ENCODE measurements at regions not wholly inside any gene's neighbourhood (a gene's known extent, or its start where the extent isn't known, plus 50 kb on each side); places are given as distances from the start of the nearest gene placed in this dataset.
"Not testable (repeated sequence)": the region's sequence is repeated elsewhere in the genome, so short reads cannot be mapped to it uniquely, and the experiment has no call there.

DNA sequence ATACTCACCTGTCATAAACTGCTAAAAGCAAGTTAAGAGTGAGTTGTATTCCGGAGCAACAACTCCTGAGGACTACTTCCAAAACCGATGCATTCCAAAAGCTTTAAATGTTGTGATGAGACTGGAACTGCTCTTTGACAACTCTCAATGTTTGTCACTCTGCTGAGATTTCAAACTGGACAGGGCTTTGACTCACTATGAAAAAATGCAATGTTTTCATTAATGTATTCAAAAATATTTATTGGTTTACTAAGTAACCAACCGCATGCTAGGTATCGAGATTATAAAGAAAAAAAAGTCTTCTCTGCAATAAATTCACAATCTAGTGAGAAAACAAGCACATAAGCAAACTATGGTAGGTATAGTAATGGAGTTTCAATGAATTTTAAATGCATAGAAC lies 107.9 kb upstream of the GNAI1 start:
- no peak overlapping the region for H3K9ac ChIP-seq (ENCODE audit: low read length in 3 of 3)
- no peak overlapping the region for H3K4me3 ChIP-seq (ENCODE audit: low read length in 3 of 3)
- FAIRE-seq (no peak), DNase-seq (no peak)
- H3K27ac ChIP-seq (ENCODE audit: low read depth in 2 of 2, low read length in 2 of 2): no peak overlapping the region
- TF ChIP-seq, protein P1, sequence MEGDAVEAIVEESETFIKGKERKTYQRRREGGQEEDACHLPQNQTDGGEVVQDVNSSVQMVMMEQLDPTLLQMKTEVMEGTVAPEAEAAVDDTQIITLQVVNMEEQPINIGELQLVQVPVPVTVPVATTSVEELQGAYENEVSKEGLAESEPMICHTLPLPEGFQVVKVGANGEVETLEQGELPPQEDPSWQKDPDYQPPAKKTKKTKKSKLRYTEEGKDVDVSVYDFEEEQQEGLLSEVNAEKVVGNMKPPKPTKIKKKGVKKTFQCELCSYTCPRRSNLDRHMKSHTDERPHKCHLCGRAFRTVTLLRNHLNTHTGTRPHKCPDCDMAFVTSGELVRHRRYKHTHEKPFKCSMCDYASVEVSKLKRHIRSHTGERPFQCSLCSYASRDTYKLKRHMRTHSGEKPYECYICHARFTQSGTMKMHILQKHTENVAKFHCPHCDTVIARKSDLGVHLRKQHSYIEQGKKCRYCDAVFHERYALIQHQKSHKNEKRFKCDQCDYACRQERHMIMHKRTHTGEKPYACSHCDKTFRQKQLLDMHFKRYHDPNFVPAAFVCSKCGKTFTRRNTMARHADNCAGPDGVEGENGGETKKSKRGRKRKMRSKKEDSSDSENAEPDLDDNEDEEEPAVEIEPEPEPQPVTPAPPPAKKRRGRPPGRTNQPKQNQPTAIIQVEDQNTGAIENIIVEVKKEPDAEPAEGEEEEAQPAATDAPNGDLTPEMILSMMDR (IDR thresholded peaks at IDR 0.05; ENCODE audit: borderline replicate concordance, extremely low read depth, insufficient read depth): no peak
- no peaks in the 10 kb centered on the region for H3K9me3 ChIP-seq (ENCODE audit: control insufficient read depth in 2 of 3, insufficient read depth in 1 of 3, low read length in 3 of 3)
- H3K36me3 ChIP-seq (ENCODE audit: control insufficient read depth in 2 of 3, insufficient read depth in 3 of 3, low read length in 3 of 3): no peaks in the 10 kb centered on the region
- no peaks in the 10 kb centered on the region for H3K4me1 ChIP-seq (ENCODE audit: control insufficient read depth in 2 of 3, insufficient read depth in 2 of 3, low read depth in 1 of 3, low read length in 3 of 3)
- H3K27me3 ChIP-seq (ENCODE audit: control insufficient read depth, insufficient read depth, low read length): no peaks in the 10 kb centered on the region
- intact Hi-C loops (cut with DNase I): no loop called here

DNA sequence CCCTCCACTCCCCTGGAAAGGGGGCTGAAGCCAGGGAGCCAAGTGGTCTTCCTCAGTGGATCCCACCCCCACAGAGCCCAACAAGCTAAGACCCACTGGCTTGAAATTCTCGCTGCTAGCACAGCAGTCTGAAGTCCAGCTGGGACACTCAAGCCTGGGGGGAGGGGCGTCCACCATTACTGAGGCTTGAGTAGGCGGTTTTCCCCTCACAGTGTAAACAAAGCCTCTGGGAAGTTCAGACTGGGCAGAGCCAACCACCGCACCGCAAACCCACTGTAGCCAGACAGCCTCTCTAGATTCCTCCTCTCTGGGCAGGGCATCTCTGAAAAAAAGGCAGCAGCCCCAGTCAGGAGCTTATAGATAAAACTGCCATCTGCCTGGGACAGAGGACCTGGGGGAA lies 114.4 kb upstream of the GNAI1 start:
- H3K4me1 ChIP-seq (ENCODE audit: control insufficient read depth in 2 of 3, insufficient read depth in 2 of 3, low read depth in 1 of 3, low read length in 3 of 3); H3K9me3 ChIP-seq (ENCODE audit: control insufficient read depth in 2 of 3, insufficient read depth in 1 of 3, low read length in 3 of 3); H3K36me3 ChIP-seq (ENCODE audit: control insufficient read depth in 2 of 3, insufficient read depth in 3 of 3, low read length in 3 of 3); FAIRE-seq; H3K27me3 ChIP-seq (ENCODE audit: control insufficient read depth, insufficient read depth, low read length); H3K4me3 ChIP-seq (ENCODE audit: low read length in 3 of 3); H3K9ac ChIP-seq (ENCODE audit: low read length in 3 of 3); intact Hi-C loops (cut with DNase I); H3K27ac ChIP-seq (ENCODE audit: low read depth in 2 of 2, low read length in 2 of 2): not testable (repeated sequence)
- DNase-seq: peak in 2 of 5 donors; percentile 10 to 31

DNA sequence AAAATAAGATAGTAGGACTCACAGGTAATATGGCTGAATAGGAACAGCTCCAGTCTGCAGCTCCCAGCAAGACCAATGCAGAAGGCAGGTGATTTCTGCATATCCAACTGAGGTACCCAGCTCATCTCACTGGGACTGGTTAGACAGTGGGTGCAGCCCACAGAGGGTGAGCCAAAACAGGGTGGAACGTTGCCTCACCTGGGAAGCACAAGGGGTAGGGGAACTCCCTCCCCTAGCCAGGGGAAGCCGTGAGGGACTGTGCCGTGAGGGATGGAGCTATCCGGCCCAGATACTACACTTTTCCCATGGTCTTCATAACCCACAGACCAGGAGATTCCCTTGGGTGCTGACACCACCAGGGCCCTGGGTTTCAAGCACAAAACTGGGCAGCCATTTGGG lies 114.8 kb upstream of the GNAI1 start:
- H3K9ac ChIP-seq (ENCODE audit: low read length in 3 of 3); DNase-seq; H3K36me3 ChIP-seq (ENCODE audit: control insufficient read depth in 2 of 3, insufficient read depth in 3 of 3, low read length in 3 of 3); FAIRE-seq; H3K9me3 ChIP-seq (ENCODE audit: control insufficient read depth in 2 of 3, insufficient read depth in 1 of 3, low read length in 3 of 3); H3K27ac ChIP-seq (ENCODE audit: low read depth in 2 of 2, low read length in 2 of 2); H3K27me3 ChIP-seq (ENCODE audit: control insufficient read depth, insufficient read depth, low read length); H3K4me3 ChIP-seq (ENCODE audit: low read length in 3 of 3); intact Hi-C loops (cut with DNase I); H3K4me1 ChIP-seq (ENCODE audit: control insufficient read depth in 2 of 3, insufficient read depth in 2 of 3, low read depth in 1 of 3, low read length in 3 of 3): not testable (repeated sequence)

DNA sequence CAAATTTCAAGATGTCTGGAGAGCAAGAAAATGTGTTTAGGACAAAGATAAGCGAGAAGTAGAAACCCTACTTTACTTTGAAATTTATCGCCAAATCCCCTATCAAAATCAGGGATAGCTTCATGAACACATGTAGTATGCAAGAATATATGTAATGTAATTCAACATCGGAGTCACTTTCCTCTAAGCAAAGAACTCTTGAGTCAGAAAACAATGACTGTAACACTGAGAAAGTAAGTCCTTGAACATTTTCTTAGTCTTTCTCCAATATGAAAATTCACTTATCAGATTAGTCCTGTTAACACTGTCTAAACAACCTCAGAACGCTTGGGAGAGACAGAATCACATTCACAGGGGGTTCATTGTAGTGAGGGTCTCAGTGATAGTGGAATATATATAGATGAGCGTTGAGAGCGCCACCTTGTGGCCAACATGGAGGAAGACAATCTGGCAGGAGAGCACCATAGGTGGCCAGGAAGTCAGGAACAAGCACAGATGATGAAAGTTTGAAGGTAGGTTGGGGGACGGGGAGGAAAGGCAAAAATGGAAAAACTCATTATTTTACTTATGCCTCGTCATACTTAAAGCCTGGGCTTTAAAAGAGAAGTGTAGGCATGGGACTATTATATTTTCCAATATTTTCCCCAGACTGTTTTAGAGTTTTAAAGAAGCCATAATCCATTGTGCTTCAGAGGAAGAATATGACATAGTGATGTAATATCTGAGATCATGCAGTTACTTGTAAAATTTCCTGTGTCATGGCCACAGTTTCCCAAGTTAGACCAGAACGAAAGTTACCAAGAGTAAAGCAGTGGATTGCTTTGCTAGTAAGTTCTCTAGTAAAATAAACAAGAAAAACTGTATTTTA lies 115.5 kb upstream of the GNAI1 start:
- Histone ChIP-seq H3K27ac (ENCODE audit: low read depth in 2 of 2, low read length in 2 of 2) (no peak overlapping the region), H3K36me3 (ENCODE audit: control insufficient read depth in 2 of 3, insufficient read depth in 3 of 3, low read length in 3 of 3) (no peaks in the 10 kb centered on the region), H3K9me3 (ENCODE audit: control insufficient read depth in 2 of 3, insufficient read depth in 1 of 3, low read length in 3 of 3) (no peaks in the 10 kb centered on the region), H3K9ac (ENCODE audit: low read length in 3 of 3) (no peak overlapping the region), H3K4me1 (ENCODE audit: control insufficient read depth in 2 of 3, insufficient read depth in 2 of 3, low read depth in 1 of 3, low read length in 3 of 3) (no peaks in the 10 kb centered on the region), H3K27me3 (ENCODE audit: control insufficient read depth, insufficient read depth, low read length) (no peaks in the 10 kb centered on the region), H3K4me3 (ENCODE audit: low read length in 3 of 3) (no peak overlapping the region)
- DNase-seq (peak in 4 of 5 donors; percentile 48 to 78 (median 65)), FAIRE-seq (no peak)
- intact Hi-C loops (cut with DNase I): no loop called here
- TF ChIP-seq, protein P1 (IDR thresholded peaks at IDR 0.05; ENCODE audit: borderline replicate concordance, extremely low read depth, insufficient read depth): peak; percentile 67
